NCI-H774 (cell line): ENCODE measurements at regions not wholly inside any gene's neighbourhood (a gene's known extent, or its start where the extent isn't known, plus 50 kb on each side); places are given as distances from the start of the nearest gene placed in this dataset.

Source experiments
- DNase-seq: peaks from one replicate; lab custom pipeline; 2025; lab: John Stamatoyannopoulos, UW

DNA sequence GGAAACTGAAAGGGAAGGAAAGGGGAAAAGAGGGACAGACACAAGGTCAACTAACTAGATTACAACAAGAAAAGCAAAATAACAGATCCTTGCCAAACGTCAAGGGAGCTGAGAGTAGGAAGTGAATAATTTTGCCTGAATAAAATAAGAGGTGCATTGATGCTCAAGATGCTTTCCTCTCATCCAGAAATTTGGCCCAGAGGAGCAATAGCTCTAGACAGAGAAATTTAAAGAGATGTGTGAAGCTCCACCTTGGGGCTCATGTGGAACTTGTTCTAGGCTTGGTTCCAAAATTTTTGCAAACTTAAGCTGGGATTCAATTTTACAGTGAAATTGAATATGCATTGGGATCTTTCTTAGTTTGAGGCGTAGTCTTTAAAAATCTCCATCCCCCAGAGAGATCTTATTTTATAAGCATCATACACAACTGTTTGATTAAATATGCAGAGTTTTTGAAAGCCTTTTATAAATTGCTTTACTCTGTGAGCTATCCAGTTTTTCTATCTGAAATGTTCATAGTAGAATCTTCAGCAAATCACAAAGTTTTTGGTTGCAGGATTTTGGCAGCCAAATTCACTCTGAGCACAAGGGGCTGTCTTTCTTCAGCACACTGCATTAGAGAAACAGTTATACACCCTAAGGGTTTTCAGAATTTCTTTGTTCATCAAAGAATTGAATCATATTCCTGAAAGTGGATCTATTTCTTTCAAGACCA, 1159.5 kb downstream of the ADGRL3 start:
- DNase-seq = no peak

DNA sequence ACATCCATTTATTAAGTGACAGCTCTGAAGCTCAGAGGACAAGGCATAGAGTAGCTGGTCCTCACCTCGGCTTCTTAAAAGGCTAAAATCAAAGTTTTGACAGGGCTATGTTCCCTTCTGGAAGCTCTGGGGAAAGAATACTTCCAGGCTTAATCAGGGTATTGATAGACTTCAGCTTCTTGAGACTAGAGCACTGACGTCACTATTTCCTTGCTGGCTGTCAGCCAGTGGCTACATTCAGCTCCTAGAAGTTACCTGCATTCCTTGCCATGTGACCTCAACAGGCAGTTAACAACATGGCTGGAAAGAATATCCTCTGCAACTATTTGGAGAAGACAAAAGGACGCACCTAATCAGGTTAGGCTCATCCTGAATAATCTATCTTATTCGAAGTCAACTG, 1144.8 kb downstream of the ADGRL3 start:
- DNase-seq = no peak

DNA sequence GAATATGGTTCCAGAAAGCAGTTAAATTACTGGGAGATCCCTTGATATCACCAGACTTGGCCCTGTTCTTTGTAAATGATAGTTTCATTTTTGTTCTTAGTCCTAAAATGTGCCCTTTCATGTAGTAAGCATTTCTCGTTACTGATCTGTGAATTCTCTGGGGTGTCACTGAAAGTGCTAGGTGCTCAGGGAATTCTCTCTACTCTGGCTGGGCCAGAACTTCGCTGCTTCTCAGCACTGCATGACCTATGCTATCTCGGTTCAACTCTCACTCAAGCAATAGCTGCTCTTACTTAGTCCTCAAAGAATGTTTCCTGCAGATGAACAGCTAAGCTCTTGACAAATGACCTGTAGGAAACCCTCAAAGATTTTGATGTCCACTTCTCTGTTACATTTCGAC, 1144.3 kb downstream of the ADGRL3 start:
- DNase-seq = no peak

DNA sequence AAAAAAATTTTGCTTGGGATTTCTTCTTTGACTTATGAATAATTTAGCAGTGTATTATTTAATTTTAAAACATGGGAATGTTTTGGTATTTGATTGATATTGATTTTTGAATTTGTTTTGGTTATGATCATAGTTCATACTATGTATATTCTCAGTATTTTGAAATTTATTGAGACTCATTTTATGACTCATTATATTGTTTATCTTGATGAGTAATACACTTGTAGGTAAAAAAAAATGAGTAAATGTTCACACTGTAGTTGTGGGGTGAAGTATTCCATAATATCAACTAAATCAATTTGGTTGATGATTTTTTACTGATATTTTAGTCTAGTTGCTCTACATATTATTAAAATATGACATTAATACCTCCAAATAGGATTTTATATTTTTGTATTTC, 1142.2 kb downstream of the ADGRL3 start:
- no peak for DNase-seq

DNA sequence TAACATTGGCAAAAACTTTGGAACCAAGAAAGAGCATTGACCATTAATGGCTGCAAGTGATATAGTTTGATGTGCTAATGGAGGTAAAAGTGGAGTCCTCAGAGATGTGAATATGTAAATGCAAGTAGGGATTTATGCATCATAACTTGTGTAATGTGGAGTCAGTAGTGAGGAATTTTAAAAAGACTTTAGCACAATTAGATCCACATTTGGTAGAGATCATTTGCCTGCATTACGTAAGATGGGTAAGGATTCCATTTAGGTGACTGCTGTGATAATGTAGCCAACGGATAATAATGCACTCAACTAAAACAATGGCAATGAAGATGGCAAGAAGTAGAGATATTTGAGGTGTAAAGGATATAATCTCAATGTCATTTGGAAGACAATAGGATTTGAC, 1128.4 kb downstream of the ADGRL3 start:
- DNase-seq = no peak

DNA sequence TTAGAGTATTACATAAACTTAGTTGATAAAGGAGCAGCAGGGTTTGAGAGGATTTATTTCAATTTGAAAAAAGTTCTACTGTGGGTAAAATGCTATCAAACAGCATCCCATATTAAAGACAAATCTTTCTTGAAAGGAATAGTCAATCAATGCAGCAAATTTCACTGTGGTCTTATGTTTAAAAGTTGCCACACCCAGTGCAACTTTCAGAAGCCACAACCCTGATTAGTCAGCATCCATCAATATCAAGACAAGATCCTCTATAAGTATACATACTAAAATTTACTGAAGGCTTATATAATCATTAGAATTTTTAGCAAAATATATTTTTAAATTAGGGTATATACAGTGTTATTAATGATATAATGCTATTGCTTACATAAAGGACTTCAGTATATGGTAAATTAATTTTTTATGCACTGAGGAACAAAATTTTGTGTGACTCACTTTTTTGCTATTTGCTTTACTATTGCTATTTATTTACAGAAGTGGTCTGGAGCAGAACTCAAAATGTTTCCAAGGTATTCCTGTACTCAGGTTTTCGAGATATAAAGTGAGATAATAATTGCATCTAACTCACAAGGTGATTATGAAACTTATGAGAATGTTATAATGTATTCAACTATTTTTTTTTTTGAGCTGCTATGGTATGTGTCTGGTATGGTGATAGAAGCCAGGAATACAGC, 1127.6 kb downstream of the ADGRL3 start:
- DNase-seq = no peak

DNA sequence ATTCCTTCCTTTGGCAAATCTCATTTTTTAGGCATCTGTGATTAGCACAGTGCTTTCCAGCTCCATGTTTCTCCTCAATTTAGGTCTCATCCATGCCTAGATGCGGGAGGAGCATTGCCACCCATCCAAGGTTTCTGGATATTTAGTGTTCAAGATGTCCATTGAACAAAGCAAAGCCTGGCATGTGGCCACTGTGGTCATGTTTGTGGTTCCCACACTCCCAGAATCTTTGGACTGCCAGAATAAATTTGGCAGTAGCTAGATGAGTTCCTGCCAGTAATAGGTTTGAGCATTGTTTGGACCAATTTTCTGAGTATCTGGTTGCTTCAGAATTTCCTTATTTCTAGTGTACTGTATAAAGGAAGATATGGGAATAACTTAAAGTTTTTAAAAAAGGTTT, 1124.1 kb downstream of the ADGRL3 start:
- no peak for DNase-seq

DNA sequence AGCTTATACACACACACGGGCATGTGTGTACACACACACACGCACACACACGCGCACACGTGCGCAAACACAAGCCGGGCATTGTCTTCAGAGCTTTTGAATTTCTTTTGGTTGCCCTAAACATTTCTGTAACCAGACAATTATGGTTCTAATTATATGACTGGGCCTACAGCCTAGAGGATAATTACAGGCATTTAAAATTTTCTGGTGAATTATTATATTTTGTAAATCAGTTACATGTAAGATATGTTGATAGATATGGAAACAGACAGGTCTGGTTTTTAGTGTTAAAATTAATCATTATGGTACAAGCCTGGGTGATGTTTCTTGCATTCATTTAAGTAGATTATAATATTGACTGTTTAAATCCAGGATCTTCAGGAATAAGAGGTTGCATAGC, 1120.5 kb downstream of the ADGRL3 start:
- DNase-seq = no peak

DNA sequence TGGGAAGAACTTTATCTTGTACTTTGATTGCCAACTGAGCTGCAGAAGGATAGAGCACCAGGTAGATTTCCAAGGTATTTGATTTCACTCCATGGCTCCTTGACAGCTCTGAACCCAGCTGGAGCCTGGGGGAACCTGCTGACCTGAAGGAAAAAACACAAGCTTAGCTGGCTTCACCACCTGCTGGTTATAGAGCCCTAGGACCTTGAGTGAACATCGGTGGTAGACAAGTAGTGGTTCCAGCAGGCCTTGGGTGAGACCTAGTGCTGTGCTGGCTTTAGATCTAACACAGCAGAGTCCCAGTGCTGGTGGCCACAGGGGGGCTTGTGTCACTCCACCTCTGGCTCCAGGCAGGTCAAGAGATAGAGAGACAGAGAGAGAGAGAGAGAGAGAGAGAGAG, 1102.6 kb downstream of the ADGRL3 start:
- DNase-seq = no peak

DNA sequence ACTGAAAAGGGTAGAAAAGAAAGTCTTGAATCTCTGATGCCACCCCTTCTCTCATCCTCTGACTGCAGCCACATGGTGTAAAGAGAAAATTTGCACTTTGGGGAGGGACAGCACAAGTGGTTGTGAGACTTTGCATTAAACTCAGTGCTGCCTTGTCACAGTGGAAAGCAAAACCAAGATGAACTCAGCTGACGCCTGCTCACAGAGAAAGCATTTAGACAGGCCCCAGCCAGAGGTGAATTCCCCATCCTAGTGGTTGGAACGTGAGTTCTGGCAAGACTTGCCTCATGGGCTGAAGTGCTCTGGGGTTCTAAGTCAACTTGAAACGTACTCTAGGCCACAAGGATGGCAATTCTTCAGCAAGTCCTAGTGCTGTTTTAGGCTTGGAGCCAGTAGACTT, 1101.4 kb downstream of the ADGRL3 start:
- DNase-seq = no peak

DNA sequence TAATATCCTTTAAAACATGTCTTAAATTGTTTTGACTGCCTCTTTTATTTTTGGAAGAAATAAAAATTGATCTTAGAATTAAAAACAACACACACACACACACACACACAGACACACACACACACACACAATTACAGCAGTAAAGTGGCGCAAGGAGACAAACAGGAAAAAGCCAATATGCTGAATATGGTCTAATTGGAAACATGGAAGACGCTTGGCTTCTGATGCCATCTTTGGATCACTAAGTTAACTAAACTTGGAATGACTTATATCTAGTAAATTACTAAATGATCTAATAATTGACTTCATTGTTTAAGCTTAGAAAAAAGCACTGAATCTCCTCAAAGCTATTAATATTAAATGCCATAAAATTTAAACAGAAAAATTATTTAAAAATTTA, 1093.4 kb downstream of the ADGRL3 start:
- no peak for DNase-seq

DNA sequence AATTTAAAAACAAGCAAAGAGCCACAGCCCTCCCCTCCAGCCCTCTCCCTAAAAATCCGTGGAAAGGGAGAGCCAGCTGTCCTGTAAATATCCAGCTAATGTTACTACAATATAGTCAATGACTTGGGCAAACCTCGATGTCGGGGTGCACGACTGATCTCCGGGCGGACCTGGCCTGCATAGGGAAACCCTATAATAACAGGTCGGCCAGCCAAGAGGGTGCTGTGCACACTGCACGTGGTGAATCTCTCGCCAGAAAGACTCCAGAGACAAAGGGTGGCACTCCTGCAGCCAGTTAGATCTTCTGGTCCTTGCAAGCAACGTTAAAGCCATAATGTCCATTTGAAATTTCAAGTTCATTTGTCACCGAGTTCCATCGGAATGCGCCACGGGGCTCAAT, 1092.8 kb downstream of the ADGRL3 start:
- no peak for DNase-seq

DNA sequence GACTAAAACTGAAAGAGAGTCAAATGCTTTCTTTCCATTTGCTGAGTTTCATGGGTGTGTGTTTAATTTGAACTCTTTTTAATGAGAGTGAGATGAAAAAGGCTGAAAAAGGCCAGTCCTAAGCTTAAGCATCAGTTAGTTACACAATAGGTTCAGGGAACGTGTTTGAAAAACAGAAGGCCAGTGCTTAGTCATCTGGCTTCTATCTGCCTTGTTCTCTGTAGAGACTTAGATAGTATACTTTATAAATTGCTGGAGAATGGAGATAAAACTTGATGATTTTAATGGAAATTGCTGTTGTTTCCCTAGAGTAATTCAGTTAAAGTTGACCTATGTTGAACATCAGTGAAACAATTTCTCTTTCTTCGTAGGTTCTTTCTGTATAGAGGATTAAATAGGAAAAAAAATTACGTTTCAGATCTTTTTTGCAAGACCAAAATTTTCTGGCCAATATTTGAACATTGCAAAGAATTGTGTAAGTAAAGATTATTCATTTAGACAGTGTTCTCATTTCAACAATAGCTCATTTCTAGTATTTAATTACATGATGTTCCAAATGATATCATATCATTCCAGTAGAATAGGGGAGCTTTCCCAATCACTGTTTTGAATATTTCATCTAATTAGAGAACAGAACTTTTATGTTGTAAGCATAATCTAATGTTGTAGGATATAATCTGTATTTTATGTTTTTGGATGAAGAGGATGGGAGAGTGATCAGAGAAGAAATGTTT, 1088.8 kb downstream of the ADGRL3 start:
- no peak for DNase-seq

DNA sequence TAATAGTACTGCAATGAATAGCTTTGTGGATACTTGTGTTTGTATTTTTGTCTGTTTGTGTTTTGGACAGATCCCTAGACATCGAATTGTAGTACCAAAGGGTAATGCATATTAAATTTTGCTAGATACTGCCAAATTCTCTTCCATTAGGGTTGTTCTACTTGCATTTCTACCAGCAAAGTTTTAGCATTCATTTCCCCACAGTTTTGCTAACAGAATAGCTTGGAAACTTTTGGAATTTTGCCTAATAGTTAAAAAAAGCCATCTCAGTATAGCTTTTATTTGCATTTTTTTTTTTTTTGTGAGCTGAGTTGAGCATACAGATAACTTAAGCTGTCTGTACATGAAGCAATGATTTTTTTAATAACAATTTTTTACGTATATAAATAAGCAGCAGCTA, 1084.9 kb downstream of the ADGRL3 start:
- DNase-seq = no peak

DNA sequence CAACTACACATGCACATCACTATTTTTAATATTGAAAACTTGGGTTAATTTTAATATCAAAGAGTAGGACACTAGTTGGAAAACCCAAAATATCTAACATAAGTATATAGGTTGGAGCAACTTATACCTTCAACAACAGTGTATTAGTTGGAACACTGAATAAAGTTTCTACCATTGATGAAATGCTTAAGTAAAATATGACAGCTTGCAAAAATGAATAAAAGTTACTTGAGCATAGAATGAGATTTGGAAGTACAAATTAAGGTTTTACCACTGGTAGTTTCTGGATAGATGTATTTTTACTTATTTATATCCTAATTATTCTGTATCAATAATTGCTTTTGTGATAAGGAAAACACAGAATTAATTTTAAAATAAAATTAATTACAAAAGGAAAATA, 1079.6 kb downstream of the ADGRL3 start:
- DNase-seq = no peak

DNA sequence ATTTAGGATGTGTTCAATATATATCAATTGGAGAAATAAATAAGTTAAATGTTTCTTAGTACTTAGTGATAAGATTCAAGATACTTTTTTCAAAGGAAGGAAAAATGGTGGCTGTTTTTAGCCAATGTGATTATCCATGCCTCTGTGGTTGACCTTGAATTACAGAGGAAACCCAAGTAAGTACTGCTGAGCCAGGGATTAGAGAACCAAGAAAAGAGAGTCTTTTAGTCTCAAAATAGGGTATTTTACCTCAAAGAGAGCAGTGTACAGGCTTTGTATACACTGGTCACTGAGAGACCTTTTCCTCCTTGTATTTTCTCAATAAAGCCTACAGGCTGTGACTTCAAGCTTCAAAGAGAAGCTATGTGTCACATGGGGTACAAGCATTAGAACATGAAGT, 1075.3 kb downstream of the ADGRL3 start:
- no peak for DNase-seq

DNA sequence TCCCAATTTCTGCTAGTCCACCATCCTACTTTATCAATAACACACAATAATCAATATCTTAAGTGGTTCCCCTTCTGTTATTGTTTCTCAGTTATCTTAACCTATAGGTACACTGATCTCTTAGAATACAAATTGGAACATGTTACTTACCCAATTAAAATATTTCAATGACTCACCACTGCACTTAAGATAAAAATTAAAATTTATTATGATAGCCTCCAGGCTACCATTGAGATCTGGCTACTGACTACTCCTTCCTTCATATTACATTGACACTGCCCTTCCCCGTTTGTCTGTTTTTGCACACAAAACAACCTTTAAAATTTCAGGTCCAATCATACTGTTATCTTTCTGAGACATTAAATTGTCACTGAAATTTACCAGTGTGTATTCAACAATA, 1074.7 kb downstream of the ADGRL3 start:
- no peak for DNase-seq

DNA sequence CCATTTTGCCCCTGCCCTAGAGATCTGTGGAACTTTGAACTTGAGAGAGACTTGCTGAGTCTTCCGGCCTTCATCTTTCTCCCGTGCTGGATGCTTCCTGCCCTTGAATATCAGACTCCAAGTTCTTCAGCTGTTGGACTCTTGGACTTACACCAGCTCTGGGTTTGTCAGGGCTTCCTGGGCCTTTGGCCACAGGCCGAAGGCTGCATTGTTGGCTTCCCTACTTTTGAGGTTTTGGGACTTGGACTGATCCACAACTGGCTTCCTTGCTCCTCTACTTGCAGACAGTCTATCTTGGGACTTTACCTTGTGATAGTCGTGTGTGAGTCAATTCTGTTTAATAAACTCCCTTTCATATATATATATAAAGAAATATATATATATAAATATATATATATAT, 1071.0 kb downstream of the ADGRL3 start:
- no peak for DNase-seq

DNA sequence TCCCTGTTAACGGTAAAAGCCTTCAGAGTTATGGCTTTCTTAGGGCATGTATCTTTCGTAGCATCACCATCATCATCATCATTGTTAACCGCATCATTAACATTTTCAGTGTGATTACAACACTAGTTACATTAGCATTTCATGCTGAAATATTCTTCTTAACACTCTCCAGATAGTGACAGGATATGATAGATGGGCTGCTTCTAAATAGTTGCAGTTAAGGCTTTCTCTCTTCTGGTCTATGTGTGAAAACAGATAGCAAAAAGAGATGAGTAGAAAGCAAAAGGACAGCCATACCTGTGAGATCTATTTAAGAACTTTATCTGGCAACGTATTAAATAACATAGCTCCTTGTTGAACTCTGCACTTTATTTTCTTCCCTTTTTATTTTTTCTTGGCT, 1069.8 kb downstream of the ADGRL3 start:
- DNase-seq = no peak

DNA sequence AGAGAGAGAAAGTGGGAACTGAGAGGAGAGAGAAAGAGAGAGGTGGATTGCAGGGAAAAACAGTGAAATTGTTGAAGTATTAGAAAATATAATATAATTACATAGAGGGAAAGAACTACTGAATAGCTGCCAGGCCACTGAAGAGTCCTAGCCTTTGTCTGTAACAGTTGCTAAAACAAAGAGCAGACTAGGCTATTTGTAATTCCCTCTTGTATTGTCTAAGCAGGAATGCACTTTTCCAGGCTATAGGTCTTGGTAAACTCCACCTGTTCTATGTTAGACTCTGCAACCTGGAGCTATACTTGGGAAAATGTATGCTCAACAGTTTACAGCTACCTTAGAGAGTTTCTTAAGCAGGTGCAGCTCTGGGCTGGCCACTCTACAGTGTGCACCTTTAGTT, 1063.3 kb downstream of the ADGRL3 start:
- no peak for DNase-seq

DNA sequence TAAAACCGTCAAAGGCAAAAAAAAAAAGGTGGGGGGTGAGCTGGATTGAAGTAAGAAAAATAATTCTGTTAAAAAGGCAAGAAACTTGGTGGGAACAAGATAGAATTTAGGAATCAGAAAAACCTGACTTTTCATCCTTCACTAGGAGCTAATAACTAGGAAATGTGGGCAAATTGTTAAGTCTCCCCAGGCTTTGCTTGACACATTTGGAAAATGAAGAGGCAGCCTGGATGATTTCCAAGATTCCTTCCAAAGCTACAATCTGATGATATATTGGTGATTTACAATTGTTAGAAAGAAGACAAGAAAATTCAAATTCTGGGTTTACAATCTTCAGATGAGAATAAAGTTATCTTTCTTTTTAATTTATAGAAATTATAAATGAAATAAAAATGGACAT, 1062.5 kb downstream of the ADGRL3 start:
- no peak for DNase-seq

DNA sequence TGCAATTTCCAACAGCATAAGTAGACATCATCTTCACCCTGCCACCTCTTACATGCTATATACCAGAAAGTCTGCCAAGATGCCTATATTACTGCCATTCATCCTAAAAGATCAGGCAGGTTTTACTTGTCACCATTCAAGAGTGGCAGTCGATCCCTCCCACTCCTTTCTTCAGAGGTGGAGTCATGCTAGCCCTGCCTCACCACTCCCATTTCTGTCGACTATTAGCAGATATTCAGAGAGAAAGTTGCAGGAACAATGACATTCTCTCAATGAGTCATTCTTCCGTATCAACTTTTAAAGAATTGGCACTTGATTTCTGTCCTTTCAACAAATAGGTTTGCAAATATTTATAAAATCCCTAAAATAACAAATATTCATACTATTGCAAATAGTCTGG, 1060.1 kb downstream of the ADGRL3 start:
- DNase-seq = no peak

DNA sequence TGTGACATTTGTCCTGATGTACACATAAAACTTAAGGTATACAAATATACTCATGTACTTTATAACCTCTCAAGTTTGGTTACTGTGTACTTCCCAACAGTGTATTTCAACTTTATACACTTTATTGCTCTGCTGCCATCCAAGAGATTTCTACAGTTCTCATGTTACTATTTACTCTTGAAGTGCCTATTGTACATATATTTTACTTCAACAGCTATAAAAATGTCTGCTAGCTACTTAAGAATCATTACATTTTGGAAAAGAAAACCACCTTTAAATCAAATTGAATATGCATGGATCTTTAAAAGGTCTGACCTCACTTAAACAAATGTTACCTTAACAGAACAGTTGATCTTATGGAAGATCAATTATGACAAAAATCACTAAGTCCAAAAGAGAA, 1056.4 kb downstream of the ADGRL3 start:
- no peak for DNase-seq
